ENCODE measurements at regions not wholly inside any gene's neighbourhood (a gene's known extent, or its start where the extent isn't known, plus 50 kb on each side); places are given as distances from the start of the nearest gene placed in this dataset.
"Not testable (repeated sequence)": the region's sequence is repeated elsewhere in the genome, so short reads cannot be mapped to it uniquely, and the experiment has no call there.

DNA sequence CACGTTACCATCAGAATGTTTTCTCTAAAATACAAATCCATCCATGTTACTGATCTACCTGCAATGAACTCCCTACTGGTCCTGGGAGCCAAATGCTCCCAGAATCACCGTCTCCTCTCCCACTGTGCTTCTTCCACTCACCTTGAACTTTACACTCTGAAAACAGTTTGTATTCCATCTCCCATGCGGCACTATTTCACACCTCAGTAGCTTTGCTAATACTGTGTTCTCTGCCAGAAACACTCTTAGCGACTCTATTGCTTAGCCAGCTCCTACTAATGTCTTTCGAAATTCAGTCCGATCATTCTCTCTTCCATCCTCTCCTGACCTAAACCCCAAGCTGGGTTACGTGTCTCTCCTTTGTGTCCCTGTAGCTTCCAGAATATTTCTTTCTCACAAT is 284.4 kb upstream of the DUSP10 start:
- no peak for DNase-seq

DNA sequence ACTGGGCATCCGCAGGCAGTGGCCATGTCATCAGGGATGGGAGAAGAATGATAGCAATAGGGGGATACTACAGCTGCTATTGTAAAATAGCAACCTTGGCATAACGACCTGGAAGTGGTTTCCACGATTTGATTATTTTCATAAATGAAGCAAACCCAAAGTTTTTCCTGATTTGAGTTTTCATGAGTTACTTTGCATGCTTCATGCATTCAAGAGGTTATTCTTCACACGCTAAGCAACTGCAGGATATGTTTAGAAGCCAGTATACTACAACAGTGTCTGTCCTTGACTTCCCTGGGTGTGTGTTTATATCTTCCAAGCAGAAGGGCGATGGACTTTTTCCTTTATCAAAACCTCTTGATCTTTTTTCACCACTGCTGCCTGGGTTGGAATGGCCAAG is 281.1 kb upstream of the DUSP10 start:
- DNase-seq, result no peak

DNA sequence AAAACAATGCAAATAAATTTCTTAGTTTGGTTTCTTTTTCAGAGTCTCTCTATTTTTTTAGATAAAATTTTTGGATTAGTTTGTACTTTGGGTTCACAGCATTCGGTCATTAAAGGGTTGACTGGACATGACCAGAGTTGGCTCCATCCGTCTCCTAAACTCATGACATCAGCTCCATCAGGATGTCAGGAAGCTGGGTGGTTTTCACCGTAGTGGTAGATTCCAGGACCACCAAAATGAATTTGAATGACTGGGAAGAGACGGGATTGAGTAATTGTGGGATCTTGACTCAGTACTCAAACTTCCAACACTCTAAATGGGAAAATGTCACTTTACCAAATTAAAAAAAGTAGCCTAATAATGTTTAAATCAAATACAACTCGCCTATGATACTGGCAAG is 279.2 kb upstream of the DUSP10 start:
- no peak for DNase-seq

DNA sequence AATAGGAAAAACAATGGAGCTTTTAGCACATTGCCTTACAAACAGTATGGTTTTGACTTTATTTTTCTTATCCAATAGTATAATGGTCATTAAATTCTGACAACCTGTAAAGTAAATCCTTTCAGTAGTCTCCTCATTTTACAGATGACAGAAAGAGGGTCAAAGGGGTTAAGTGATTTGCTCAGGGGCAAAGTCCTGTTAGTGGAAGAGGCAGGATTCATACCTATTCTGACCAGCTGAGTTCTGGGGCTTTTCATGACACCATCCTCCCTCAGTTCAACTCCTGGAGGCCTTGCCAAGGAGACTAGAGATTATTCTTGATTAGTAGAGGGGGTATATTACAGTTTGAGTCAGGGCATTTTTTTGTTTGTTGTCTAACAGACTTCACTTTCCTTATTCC is 278.7 kb upstream of the DUSP10 start:
- no peak for DNase-seq

DNA sequence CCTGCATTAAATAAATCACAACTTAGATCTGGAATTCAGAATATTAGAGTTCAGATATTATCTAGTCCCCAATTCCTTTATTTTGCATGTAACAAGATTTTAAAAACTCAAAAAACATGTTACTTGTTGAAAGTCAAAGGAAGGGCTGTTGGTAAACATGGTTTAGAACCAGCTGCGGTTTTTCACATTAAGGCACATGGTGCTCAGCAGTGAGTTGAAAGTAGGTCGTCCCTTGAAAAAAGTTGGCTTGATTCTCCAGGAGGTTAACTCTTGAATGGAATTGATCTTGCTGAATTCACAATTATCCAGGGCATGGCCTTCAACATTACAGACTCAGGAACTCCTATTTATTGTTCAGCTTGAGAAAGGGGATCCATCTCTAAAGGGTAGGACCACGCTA is 277.1 kb upstream of the DUSP10 start:
- DNase-seq, result no peak

DNA sequence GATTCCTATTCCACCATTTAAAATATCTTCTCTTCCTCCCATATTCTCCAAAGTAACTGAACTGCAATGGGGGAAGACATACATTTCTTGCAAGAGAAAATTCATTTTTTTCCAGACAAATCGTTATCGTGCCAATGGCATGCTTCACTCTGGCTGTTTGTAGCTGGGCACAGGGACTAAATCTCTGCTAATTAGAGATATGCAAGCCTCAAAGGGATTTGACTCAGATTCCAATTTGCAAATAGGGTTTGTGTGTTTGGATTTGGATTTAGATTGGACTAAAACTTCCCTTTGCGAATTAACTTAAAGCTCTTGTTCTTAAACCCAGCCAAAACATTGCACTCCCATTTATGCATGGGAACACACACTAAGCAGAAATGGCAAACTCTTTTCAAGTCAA is 276.2 kb upstream of the DUSP10 start:
- no peak for DNase-seq

DNA sequence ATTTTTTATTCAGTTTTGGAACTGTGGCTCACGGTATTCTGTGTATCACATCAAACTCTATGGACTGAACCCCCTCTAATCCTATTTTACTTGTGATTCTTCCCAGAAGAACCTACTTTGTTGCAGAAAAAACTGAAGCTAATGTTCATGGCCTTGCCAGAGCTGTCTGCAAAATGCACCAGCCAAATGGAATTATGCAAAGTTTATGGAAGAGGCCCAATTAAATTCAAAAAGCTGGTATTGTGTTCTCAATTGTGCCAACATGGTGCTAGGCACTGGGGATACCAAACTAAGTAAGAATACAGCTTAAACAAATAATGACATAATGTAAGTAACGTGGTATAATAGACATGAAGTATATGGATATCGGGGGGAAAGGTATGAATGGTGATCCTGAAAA is 273.8 kb upstream of the DUSP10 start:
- DNase-seq, result no peak

DNA sequence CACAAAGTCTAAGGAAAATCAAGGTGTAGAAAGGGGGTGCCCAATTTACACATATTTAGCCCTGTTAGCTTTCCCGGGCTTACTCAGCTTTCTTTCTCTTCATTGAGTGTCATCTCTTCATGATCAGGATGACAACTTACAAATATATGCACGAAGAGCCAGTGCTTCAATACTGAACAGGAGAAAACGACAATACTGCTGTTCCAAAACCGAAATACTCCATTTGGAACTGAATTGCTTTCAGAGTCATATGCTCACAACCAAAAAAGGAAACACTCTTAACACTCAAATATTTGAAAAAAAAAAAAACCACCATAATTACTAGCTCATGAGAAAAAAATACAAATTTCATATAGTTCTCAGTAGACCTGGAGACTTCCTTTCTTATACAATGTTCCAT is 272.1 kb upstream of the DUSP10 start:
- DNase-seq, result no peak

DNA sequence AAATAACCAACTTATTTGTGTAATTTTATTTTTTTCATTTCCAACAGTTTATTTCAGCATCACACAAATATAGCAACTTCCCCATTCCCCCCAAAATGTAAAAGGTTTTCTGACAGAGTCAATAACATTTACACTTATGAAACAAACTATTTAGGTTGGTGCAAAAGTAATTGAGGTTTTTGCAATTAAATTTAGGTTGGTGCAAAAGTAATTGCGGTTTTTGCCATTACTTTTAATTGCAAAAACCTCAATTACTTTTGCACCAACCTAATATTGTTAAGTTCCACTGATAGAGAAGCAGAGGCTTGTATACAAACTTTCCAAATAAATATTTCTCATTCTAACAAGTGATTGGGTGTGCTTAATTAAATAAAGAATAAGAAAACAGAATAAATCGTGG is 270.9 kb upstream of the DUSP10 start:
- DNase-seq, result no peak

DNA sequence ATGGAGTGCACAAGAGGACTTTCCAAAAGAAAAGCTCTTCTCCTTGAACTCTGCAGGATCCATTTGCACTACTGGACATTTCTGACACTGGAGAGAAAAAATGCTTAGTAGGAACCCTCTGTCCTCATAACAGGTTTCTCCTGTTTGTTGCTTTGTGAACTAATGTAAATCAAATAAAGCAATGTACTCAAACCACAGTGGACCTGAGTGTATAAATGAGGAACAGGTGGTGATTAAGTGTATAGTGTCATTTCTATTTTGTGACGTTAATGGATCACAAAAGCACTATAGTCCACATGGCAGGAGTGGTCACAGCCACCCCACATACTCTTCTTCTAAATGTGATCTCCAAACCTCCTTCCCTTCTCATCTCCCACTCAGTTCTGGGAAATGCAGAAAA is 268.4 kb upstream of the DUSP10 start:
- no peak for DNase-seq

DNA sequence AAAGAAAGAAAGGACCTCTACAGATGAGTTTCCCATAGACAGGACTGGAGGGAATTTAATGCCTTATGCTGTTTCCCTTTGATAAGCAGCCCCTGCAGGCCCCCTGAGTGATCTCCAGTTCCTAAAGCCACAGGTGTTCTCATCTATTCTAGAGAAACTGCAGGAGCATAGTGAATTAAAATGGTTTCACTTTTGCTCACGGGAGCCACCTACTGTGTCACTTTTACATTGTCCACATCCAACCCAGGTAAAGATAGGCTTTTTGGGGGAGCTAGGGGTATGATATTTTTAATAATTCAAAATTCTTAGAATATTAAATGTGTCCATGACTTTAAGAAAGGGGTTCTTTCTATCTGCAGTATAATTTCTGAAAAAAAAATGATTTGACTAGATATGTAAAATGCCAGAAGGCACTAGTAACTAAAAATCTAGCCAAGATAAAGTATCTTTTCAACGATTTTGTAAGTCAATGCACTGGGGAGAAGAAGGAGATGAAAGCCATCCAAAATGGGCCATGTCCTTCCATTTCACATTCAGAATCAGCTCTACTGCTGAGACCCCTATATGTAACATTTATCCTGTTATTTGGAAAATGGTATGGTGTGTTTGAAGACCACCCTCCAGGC is 267.3 kb upstream of the DUSP10 start:
- peak; percentile 5 to 11 for DNase-seq

DNA sequence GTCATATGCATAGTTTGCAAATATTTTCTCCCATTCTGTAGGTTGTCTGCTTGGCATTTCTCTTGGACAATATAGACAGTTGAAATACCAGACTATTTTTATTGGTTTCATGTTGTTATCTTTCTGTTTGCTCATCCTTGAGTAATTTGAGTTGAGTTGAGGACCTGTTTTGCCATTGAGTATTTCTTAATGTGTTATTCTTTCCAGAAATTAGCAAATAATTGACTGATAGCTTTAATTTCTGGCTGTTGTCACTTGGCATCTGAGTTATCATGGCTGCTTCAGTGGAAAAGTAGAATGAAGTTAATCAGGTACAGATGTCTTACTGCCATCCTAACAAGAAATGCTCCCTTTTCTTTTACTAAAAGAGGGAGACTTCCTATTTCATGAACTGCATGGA is 264.8 kb upstream of the DUSP10 start:
- DNase-seq, result no peak

DNA sequence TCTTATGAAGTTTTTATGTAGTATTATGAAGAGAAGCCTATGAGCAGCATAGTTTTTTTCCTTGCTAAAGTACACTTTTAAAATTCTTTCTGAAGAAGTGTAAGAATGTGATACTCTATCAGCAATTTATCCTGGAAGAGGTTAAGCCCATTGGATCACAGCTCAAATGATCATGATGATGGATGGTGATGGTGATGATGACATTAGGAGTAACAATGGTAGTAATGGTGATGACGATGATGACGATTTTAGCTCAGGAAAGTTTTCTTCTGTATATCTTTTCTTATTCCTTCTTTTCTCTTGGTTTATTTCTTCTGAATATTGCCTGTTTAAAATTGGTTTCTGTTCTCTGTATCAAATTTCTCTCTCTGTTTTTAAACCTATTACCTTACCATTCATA is 262.9 kb upstream of the DUSP10 start:
- no peak for DNase-seq

DNA sequence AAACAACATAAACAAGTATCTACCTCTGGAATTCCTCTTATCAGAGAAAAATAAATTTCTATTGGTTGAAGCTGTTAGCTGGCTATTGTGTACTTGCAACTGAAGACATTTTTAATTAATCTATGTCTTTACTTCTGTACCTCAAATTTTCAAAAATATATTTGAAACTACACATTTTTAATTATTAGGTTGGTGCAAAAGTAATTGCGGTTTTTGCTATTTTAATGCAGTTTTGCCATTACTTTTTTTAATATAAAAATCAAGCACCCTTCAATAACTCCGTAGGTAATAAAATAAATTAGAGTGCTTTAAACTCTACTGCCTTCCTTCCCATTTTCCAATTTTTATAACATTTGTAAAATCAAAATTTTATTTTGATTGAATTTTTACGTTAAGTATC is 262.1 kb upstream of the DUSP10 start:
- DNase-seq, result no peak

DNA sequence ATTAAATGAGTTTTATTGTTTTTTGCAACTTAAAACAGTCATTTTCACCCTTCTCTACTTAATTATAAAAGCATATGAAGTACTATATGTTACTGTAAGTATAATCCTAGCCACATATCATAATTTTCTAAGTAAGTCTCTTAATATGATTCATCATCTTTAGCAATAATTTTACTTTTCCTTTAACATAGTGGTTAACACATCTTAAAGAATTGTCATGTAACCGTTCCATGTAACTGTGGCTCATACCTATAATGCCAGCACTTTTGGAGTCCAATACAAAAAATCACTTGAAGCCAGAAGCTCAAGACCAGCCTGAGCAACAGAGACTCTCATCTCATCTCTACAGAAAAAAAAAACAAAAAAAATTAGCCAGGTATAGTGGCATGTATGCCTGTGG is 260.6 kb upstream of the DUSP10 start:
- no peak for DNase-seq

DNA sequence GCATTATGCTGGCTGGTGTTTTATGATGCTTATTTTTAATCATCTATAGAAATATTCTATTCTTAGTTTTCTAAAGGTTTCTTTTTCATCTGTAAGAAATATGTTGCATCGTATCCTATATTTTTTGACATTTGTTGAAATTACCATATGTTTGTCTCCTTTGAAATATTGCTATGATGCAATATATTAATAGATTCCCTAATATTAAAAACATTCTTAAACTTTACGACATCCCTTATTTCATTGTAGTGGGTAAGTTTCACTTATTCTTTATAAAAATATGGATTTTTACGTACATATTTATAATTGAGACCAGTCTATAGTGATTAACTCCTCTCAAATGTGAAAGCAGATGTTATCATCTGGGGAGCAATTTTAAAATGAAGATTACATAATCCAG is 258.2 kb upstream of the DUSP10 start:
- no peak for DNase-seq

DNA sequence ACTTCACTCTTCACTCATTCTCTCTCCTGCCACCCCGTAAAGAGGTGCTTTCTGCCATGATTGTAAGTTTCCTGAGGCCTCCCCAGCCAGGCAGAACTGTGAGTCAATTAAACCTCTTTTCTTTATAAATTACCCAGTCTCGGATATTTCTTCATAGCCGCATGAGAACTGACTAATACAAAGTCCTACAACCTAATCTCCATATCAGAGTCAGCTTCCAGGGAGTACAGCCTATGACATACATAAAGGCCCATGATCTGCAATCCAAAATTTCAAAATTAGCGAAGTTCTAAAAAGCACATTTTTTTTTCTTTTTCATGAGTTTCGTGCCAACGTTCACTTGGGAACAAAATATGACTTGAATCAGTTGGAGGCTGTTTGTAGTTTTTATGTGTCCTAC is 256.9 kb upstream of the DUSP10 start:
- DNase-seq, result no peak

DNA sequence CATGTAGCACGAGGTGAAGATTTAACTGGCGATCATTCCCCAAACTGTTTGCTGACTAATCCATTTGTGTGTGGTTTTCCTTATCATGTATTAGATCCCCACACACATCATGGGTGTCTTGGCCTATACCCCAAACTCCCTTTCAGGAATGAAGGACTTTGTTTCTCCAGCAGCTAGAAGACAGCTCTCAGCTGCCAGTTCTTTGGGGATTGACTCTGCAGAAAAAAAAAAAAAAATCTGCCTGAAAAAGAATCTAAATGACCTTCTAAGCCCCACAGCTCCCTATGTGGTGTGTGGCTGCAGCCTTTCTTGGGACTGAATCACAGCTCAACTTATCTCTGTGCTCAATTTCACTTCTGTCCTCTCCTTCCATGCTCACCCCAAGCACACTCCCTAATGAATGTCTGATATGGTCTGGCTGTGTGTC is 256.3 kb upstream of the DUSP10 start:
- no peak for DNase-seq

DNA sequence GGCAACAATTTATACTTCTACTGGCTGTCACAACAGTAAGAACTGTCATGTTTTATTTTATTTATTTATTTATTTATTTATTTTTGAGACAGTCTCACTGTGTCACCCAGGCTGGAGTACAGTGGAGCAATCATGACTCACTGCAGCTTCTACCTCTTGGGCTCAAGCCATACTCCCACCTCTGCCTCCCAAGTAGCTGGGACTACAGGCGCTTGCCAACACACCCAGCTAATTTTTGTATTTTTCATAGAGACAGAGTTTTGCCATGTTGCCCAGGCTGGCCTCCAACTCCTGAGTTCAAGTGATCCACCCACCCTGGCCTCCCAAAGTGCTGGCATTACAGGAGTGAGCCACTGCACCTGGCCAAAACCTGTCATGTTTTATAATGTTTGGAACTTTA is 255.1 kb upstream of the DUSP10 start:
- DNase-seq, result not testable (repeated sequence)

DNA sequence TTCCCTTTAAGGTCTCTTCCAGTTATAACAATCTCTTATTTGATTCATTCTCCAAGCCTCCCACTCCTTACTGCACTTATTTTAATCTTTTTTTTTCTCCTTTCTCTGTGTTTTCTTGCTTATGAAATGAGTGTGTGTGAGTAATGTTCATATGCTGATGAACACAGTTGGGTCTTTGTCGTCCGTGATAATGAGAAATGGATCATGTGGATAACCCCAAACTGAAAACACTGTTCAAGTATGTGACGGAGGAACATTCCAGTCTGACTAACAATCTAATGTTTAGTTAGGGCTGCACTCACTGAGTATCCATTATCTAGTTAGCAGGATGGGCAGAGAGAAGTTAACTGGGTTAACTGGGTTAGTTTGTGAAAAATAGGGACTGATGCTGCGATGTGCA is 253.1 kb upstream of the DUSP10 start:
- no peak for DNase-seq

DNA sequence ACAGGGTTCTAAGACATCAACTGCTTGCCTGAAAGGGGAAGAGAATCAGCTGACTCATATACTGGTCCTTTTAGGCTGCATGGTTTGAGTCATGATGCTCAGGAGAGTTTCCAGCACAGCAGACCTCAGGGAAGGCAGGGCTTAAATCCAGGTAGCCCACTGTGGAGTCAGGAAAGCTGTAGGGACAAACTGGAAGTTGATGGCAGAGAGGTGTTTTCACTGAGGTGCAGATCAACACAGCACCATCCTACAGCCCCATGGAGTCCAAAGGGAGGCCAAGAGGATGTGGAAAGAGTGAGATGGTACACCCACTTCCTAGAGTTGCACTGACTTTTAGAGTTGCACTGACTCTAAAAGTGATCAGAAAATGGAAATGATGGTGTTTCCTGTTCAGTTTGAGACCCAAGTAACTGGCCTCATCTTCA is 252.4 kb upstream of the DUSP10 start:
- DNase-seq, result peak in 1 of 2 experiments; percentile 9

DNA sequence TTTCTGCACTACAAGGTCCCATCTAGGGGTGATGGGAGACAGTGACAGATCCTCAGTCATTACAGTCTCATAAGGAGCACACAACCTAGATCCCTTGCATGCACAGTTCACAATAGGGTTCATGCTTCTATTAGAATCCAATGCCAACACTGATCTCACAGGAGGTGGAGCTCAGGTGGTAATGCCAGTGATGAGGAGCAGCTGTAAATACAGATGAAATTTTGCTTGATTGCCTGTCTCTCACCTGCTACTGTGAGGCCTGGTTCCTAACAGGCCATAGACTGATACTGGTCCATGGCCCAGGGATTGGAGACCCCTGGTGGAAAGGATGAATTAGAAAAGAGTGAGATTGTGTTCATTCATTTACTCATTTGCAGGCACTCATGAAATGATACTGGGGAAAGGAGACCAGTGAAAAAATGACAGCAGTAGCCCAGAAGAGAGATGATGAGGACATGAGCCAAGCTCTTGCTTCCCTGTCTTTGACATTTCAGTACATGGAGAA is 251.6 kb upstream of the DUSP10 start:
- no peak for DNase-seq

DNA sequence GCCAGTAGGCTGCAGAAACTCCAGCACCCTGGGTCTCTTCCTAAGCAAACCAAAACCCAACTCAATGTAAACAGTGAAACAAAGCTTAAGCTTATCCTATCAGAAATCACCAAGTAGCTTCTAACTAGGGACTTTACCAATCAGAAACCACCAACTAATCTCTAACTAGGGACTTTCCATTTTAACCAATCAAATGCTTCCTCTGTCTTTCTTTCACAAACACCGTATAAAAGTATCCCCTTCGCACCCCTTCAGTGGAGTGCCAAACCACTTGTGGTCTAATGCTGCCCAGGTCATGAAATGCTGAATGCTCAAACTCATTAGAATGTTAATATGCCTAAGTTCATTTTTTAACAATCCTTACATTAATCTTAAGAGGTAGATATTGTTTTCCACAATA is 250.5 kb upstream of the DUSP10 start:
- no peak for DNase-seq

DNA sequence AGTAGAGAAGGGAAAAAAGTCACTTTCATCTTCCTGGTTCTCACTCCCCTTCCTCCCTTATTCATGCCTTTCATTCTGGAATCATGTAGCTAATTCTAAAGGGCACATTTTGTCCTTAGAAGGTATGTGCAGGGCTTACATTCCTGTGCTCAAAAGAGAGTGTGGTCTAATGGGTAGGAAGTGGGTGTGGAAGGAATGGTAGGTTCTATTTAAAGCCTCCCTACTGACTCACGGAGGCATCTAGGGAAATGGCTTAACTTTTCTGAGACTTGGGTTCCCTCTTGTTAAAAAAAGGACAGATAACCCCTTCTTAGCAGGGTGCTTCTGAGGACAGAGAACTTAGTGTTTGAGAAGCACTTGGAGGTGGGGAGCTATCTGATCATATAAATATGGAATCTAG is 249.3 kb upstream of the DUSP10 start:
- peak; percentile 14 to 32 for DNase-seq

DNA sequence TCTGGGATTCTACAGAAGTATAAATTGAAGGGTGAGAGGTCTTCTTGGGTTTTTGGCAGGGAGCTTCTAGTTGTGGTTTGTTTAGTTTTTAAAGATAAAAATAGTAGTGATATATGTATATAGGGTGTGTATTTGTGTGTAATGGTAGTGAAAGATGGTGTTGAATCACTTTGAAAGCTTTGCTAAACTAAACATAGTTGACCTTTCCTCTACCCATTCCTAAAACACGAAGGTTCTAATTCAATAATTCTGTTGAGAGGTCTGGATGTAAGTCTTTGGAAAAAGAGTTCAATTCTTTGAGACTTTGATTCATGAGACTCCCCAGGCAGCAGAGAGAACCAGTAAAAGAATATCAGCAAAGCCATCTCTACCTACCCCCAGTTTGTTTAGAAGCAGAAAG is 247.9 kb upstream of the DUSP10 start:
- DNase-seq, result no peak

DNA sequence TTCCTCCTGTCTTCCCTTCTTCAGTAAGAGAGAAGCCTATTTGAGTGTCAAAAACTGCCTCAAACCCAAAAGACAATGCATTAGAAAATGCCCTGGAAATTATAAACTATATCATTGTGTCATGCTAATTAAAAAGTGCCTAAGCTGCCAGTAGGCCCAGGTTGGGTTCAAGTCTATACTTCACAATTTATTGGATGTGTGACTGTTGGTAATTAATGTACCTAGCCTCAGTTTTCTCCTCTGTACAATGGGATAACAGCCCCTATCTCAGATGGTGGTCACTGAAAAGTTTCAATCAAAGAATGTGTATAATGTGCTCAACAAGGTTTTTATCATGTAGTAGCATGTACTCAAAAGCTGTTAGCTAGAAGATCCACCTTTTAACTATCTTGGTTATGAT is 246.9 kb upstream of the DUSP10 start:
- DNase-seq, result no peak

All from Kasumi-1 (cell line).